OCI-LY3 (cell line): ENCODE measurements at regions not wholly inside any gene's neighbourhood (a gene's known extent, or its start where the extent isn't known, plus 50 kb on each side); places are given as distances from the start of the nearest gene placed in this dataset.

Source experiments
- EZH2phosphoT487 ChIP-seq: fragments of 200-600 bp; shearing (Covaris generic); IDR thresholded peaks from 2 replicates; pipeline ENCODE4 v1.6.1; 2018; ENCODE audit warnings: antibody characterized with exemption, mixed run types, low read depth
- TF ChIP-seq, protein P1 (sequence below): fragments of 200-600, 300-600 bp; sonication (generic); IDR thresholded peaks from 2 replicates; pipeline ENCODE4 v1.5.1; 2014; ENCODE audit warnings: antibody characterized with exemption, low read length, low read depth

DNA sequence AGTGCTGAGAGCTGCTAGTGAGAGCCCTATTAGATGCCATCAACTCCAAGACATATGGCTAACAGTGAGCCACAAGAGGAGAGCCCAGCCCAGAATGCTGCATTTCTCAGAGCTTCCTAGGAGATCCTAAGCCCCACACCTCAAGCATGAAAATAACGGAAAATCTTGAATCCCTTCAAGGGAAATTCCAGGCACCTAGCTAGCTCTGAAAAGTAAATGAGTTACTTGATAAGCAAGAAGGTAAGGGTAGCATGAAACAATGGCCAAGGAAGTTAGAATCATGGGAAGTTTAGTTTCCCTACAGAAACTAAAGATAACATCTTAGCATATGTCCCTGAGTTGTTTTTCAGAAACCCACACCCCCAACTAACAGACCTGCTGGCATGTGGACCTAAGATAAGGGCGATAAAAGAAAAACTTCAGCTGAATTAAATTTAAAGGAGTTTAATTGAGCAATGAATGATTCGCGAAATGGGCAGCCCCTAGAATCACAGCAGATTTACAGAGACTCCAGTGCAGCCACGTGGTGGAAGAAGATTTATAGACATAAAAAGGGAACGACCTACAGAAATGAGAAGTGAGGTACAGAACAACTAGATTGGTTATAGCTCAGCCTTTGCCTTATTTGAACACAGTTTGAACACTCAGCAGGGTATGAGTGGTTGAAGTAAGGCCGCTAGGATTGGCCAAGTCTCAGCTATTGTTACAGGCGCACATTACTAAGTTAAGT is 301.3 kb upstream of the DACH1 start:
- TF ChIP-seq, protein P1, sequence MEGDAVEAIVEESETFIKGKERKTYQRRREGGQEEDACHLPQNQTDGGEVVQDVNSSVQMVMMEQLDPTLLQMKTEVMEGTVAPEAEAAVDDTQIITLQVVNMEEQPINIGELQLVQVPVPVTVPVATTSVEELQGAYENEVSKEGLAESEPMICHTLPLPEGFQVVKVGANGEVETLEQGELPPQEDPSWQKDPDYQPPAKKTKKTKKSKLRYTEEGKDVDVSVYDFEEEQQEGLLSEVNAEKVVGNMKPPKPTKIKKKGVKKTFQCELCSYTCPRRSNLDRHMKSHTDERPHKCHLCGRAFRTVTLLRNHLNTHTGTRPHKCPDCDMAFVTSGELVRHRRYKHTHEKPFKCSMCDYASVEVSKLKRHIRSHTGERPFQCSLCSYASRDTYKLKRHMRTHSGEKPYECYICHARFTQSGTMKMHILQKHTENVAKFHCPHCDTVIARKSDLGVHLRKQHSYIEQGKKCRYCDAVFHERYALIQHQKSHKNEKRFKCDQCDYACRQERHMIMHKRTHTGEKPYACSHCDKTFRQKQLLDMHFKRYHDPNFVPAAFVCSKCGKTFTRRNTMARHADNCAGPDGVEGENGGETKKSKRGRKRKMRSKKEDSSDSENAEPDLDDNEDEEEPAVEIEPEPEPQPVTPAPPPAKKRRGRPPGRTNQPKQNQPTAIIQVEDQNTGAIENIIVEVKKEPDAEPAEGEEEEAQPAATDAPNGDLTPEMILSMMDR = no peak
- TF ChIP-seq EZH2phosphoT487 = no peak
